BE2C (cell line): ENCODE measurements at regions not wholly inside any gene's neighbourhood (a gene's known extent, or its start where the extent isn't known, plus 50 kb on each side); places are given as distances from the start of the nearest gene placed in this dataset.

Source experiments
- DNase-seq: peaks from one replicate; pipeline ENCODE4 v3.0.0-alpha.2; 2020
- H3K27me3 ChIP-seq: fragments of 250-450 bp; sonication (Bioruptor Pico); 2 replicates; pipeline ENCODE4 v1.5.1; 2020; ENCODE audit warnings: mild to moderate bottlenecking
- H3K36me3 ChIP-seq: fragments of 250-450 bp; sonication (Bioruptor Pico); 2 replicates; pipeline ENCODE4 v1.5.1; 2020; ENCODE audit warnings: mild to moderate bottlenecking
- H3K4me1 ChIP-seq: fragments of 250-450 bp; sonication (Bioruptor Pico); 2 replicates; pipeline ENCODE4 v1.5.1; 2020
- H3K4me3 ChIP-seq: 2 replicates; pipeline ENCODE4 v1.5.1; 2011; ENCODE audit warnings: low read depth, low read length
- H3K9me3 ChIP-seq: fragments of 250-450 bp; sonication (Bioruptor Pico); 2 replicates; pipeline ENCODE4 v1.5.1; 2020
- CTCF ChIP-seq: IDR thresholded peaks from 2 replicates; pipeline ENCODE4 v1.5.1; 2012; ENCODE audit warnings: mild to moderate bottlenecking, low read depth, low read length

- Histone ChIP-seq H3K4me3 (no peak overlapping the region), H3K4me1 (no peaks in the 10 kb centered on the region), H3K36me3 (no peaks in the 10 kb centered on the region), H3K27me3 (no peaks in the 10 kb centered on the region), H3K9me3 (no peaks in the 10 kb centered on the region)
- DNase-seq, result no peak
- no peak for TF ChIP-seq CTCF
Observed at GRCh38 chr18:28974504-28974903, 797.6 kb upstream of the CDH2 start.

- no peak for TF ChIP-seq CTCF
- Histone ChIP-seq H3K36me3 (no peaks in the 10 kb centered on the region), H3K4me3 (no peak overlapping the region), H3K9me3 (no peaks in the 10 kb centered on the region), H3K27me3 (no peaks in the 10 kb centered on the region), H3K4me1 (no peaks in the 10 kb centered on the region)
- no peak for DNase-seq
Observed at GRCh38 chr18:28973324-28973723, 796.4 kb upstream of the CDH2 start.

GRCh38 chr18:28972333-28972907, 795.5 kb upstream of the CDH2 start:
- no peak for TF ChIP-seq CTCF
- no peaks in the 10 kb centered on the region for H3K27me3 ChIP-seq

GRCh38 chr18:28963481-28963880, 786.6 kb upstream of the CDH2 start:
- no peak overlapping the region for H3K4me3 ChIP-seq
- H3K4me1 ChIP-seq, result no peaks in the 10 kb centered on the region
- DNase-seq, result no peak
- H3K9me3 ChIP-seq, result no peaks in the 10 kb centered on the region
- no peaks in the 10 kb centered on the region for H3K36me3 ChIP-seq
- H3K27me3 ChIP-seq, result no peaks in the 10 kb centered on the region
- TF ChIP-seq CTCF, result no peak

More at GRCh38 chr18:28972333-28972907, 795.5 kb upstream of the CDH2 start:
- Histone ChIP-seq H3K4me3 (no peak overlapping the region), H3K4me1 (no peaks in the 10 kb centered on the region), H3K9me3 (no peaks in the 10 kb centered on the region), H3K36me3 (no peaks in the 10 kb centered on the region)
- DNase-seq, result no peak

GRCh38 chr18:28961669-28962228, 784.8 kb upstream of the CDH2 start:
- no peak overlapping the region for H3K4me3 ChIP-seq
- peak; percentile 13 for DNase-seq
- no peaks in the 10 kb centered on the region for H3K9me3 ChIP-seq
- peak; percentile 65 for TF ChIP-seq CTCF
- no peaks in the 10 kb centered on the region for H3K36me3 ChIP-seq
- no peaks in the 10 kb centered on the region for H3K4me1 ChIP-seq
- H3K27me3 ChIP-seq, result no peaks in the 10 kb centered on the region

- Histone ChIP-seq H3K4me1 (no peaks in the 10 kb centered on the region), H3K36me3 (no peaks in the 10 kb centered on the region), H3K4me3 (no peak overlapping the region), H3K9me3 (no peaks in the 10 kb centered on the region), H3K27me3 (no peaks in the 10 kb centered on the region)
- no peak for TF ChIP-seq CTCF
- DNase-seq, result no peak
Observed at GRCh38 chr18:28960146-28960545, 783.2 kb upstream of the CDH2 start.
